Erythroblast (primary cell): ENCODE measurements at regions not wholly inside any gene's neighbourhood (a gene's known extent, or its start where the extent isn't known, plus 50 kb on each side); places are given as distances from the start of the nearest gene placed in this dataset.

Source experiments
- GATA1 ChIP-seq: IDR thresholded peaks from 2 replicates; pipeline ENCODE4 v1.6.1; 2011; ENCODE audit warnings: low read depth, mild to moderate bottlenecking, control low read depth, low read length, moderate library complexity
- POLR2A ChIP-seq: IDR thresholded peaks from 2 replicates; pipeline ENCODE4 v1.6.1; 2011; ENCODE audit warnings: mild to moderate bottlenecking, low read length

DNA sequence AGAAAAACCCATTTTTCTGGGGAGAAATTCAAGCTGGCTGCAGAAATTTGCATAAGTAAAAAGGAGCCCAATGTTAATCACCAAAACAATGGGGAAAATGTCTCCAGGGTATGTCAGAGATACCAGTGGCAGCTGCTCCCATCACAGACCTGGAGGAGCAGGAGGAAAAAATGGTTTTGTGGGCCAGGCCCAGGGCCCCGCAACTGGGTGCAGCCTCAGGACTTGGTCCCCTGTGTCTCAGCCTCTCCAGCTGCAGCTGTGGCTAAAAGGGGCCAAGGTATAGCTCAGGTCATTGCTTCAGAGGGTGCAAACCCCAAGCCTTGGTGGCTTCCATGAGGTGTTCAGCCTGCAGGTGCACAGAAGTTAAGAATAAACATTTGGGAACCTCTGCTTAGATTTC, 536.4 kb upstream of the FRG1 start:
- no peak for TF ChIP-seq POLR2A
- no peak for TF ChIP-seq GATA1
